ENCODE measurements at regions not wholly inside any gene's neighbourhood (a gene's known extent, or its start where the extent isn't known, plus 50 kb on each side); places are given as distances from the start of the nearest gene placed in this dataset.

DNA sequence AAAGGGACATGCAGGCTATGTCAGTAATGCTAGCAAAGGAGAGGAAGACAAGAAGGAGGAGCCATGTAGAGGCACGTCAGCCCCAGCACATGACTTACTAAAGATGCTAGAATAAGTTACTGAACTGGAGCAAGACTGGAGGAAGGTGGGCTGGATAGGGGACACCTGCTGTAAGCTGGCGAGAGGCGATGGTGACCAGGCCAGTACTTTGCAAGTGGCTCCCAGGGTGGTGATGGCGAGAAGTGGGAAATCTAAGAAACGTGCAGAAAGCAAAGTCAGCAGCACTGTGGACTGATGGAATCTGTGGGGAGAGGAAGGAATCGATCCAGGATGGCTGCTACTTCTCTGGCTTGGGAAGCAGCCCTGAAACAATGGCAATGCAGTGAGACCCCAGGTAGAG is 617.1 kb upstream of the ADAMTS16 start:
- no peak for TF ChIP-seq CTCF (IDR thresholded peaks at IDR 0.05)
- Histone ChIP-seq H3K9ac (no peak overlapping the region), H3K79me2 (no peaks in the 10 kb centered on the region), H3K36me3 (ENCODE audit: control insufficient read depth, insufficient read depth, low read length) (no peaks in the 10 kb centered on the region), H3K9me3 (ENCODE audit: control insufficient read depth, low read length) (no peaks in the 10 kb centered on the region), H3K27me3 (ENCODE audit: control insufficient read depth, insufficient read depth, low read length) (no peaks in the 10 kb centered on the region), H3K27ac (no peak overlapping the region), H3K4me3 (ENCODE audit: low read depth, low read length) (no peak overlapping the region), H3K4me1 (no peaks in the 10 kb centered on the region), H2AFZ (no peak overlapping the region), H3K4me2 (ENCODE audit: low read length) (no peak overlapping the region)

DNA sequence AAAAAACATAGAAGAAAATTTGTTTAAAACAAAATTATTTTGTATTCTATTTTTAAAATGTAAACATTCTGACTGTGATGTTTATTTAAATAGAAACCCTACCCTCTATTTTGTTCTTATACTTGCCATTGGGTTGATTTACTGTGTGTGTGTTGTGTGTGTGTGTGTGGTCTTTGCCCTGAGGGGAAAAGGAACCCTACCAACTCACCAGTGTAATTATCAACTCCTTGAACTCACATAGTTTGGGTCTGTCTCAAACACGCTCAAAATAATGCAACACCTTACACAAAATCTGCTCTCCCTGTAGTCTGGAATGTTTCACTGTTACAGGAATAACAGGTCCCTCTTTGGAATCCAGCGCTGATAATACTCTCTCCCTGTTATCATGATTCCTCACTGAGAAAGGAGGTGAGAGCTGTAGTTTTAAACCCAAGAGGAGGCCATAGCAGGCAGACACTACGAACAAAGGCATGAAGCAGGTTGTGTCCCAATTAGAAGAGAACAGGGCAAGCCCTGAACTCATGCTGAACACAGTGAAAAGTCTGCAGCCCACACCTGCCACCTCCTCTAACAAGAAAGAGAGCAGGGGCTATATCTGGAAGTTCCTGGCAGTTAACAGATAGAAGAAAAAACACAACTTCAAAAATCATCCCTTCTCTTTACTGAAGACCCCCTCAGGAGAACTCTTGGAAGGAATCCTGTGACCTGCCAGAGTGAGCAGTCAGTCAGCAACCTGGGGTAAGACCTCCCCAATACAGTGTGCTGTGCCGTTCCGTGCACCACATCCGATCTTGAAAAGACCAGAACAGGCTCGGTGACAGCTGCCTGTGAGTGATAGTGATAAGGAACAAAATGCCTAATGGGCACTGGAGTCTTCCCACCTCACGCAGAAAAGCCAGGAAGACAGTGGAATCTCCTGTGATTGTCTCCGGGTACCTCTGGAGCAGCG is 608.1 kb upstream of the ADAMTS16 start:
- Histone ChIP-seq H3K27me3 (ENCODE audit: control insufficient read depth, insufficient read depth, low read length) (no peaks in the 10 kb centered on the region), H3K9ac (no peak overlapping the region), H3K4me1 (no peaks in the 10 kb centered on the region), H2AFZ (no peak overlapping the region), H3K36me3 (ENCODE audit: control insufficient read depth, insufficient read depth, low read length) (no peaks in the 10 kb centered on the region), H3K79me2 (no peaks in the 10 kb centered on the region), H3K4me3 (ENCODE audit: low read depth, low read length) (no peak overlapping the region), H3K4me2 (ENCODE audit: low read length) (no peak overlapping the region), H3K27ac (no peak overlapping the region), H3K9me3 (ENCODE audit: control insufficient read depth, low read length) (no peaks in the 10 kb centered on the region)
- TF ChIP-seq CTCF (IDR thresholded peaks at IDR 0.05): no peak

- Histone ChIP-seq H3K4me2 (ENCODE audit: low read length) (no peak overlapping the region), H3K4me1 (no peaks in the 10 kb centered on the region), H3K27ac (no peak overlapping the region), H3K79me2 (no peaks in the 10 kb centered on the region), H2AFZ (no peak overlapping the region), H3K9me3 (ENCODE audit: control insufficient read depth, low read length) (no peaks in the 10 kb centered on the region), H3K27me3 (ENCODE audit: control insufficient read depth, insufficient read depth, low read length) (no peaks in the 10 kb centered on the region), H3K4me3 (ENCODE audit: low read depth, low read length) (no peak overlapping the region), H3K9ac (no peak overlapping the region), H3K36me3 (ENCODE audit: control insufficient read depth, insufficient read depth, low read length) (no peaks in the 10 kb centered on the region)
- TF ChIP-seq CTCF (IDR thresholded peaks at IDR 0.05): no peak
These were observed 607.4 kb upstream of the ADAMTS16 start for GRCh38 chr5:4532705-4533080.

DNA sequence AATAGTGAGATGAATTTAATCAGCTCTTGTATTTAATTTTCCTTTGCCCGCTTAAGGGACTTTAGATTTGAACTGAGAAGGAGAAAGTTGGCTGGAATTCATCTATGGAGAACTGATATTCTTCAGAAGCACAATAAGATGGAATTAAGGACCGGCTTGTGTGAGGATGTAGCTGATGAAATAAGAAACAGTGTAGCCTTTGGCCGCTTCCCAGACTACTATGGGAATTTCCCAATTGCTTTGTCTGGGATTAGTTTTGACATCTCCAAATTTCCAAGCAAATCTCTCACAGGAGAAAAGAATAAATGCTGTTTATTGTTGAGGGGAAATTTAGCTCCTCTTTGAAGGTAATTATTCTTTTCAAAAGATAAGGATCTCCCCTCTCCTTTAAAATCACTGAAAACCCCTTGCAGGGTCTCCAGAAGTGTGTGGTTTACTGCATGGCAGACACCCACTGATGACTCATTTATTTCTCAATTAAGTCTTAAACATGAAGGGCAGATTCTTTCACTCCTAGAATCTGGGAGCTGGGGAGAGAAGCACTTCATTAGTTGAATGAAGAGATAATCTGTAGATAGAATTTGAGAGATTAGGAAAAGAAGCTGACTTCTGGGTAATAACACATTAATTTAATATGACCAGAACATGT is 606.5 kb upstream of the ADAMTS16 start:
- Histone ChIP-seq H3K27me3 (ENCODE audit: control insufficient read depth, insufficient read depth, low read length) (no peaks in the 10 kb centered on the region), H3K79me2 (no peaks in the 10 kb centered on the region), H3K36me3 (ENCODE audit: control insufficient read depth, insufficient read depth, low read length) (no peaks in the 10 kb centered on the region), H3K27ac (no peak overlapping the region), H3K4me3 (ENCODE audit: low read depth, low read length) (no peak overlapping the region), H3K4me1 (no peaks in the 10 kb centered on the region), H3K4me2 (ENCODE audit: low read length) (no peak overlapping the region), H3K9ac (no peak overlapping the region), H3K9me3 (ENCODE audit: control insufficient read depth, low read length) (no peaks in the 10 kb centered on the region), H2AFZ (no peak overlapping the region)
- TF ChIP-seq CTCF (IDR thresholded peaks at IDR 0.05): no peak
